K562 (cell line): ENCODE measurements at regions not wholly inside any gene's neighbourhood (a gene's known extent, or its start where the extent isn't known, plus 50 kb on each side); places are given as distances from the start of the nearest gene placed in this dataset.

Experiments
- ATAC-seq: fragments of 200-7000 bp; cut with Tn5 transposase; 3 replicates; pipeline ENCODE4 v1.9.1; 2020; ENCODE audit warnings: moderate library complexity
- BruUV-seq: library from RNA; stranded (reverse); fragments of 400-500 nt; replicated peaks from 2 replicates; lab custom pipeline; 2021; lab: Mats Ljungman, UMichigan
- CTCF ChIA-PET: fragments of 300-600 bp; formaldehyde crosslinking; extraction: SDS; loops from one replicate; lab custom pipeline; 2021; ENCODE audit warnings: low intra/inter-chr PET ratio; lab: Yijun Ruan, JAX
- POLR2A ChIA-PET: fragments of 300-600, 350-650 bp; sonication (Branson Sonifier 250); formaldehyde crosslinking; extraction: SDS; loops from one replicate; lab custom pipeline; 2021; ENCODE audit warnings: antibody characterized with exemption, inconsistent platforms; lab: Yijun Ruan, JAX
- DNase-seq, 4 experiments: peaks; one replicate each; pipeline versions ENCODE4 v3.0.0 to v3.0.0-alpha.2; 2011 to 2018; ENCODE audit warnings: low spot score in 3 of 4, mixed read lengths in 3 of 4; ENCODE audit errors: extremely low read depth in 1 of 4
- FAIRE-seq: peaks from 2 replicates; lab custom pipeline; 2011; peaks lifted over from hg19 to GRCh38; lab: Jason Lieb, UNC
- H2AFZ ChIP-seq: 2 replicates; pipeline ENCODE4 v1.6.0; 2011; ENCODE audit warnings: low read depth, low read length, control low read depth, inconsistent platforms
- H3K27ac ChIP-seq: fragments of 200-600 bp; 3 replicates; pipeline ENCODE4 v1.8.0; 2011; ENCODE audit warnings: low read depth, mild to moderate bottlenecking, control low read depth, inconsistent platforms, low read length, moderate library complexity, mixed read lengths; ENCODE audit errors: extremely low read depth
- H3K27me3 ChIP-seq, 2 experiments: fragments of 300-600 bp in 1 of 2; 2 replicates in 1 of 2; 3 replicates in 1 of 2; pipeline versions ENCODE4 v1.6.0 to v1.8.0; 2011; ENCODE audit warnings: inconsistent platforms in 2 of 2, low read length in 2 of 2, mild to moderate bottlenecking in 1 of 2, mixed read lengths in 1 of 2, moderate library complexity in 1 of 2; ENCODE audit not compliant: control insufficient read depth in 2 of 2, insufficient read depth in 2 of 2
- H3K36me3 ChIP-seq: fragments of 300-600 bp; 3 replicates; pipeline ENCODE4 v1.8.0; 2011; ENCODE audit warnings: mild to moderate bottlenecking, low read length, inconsistent platforms; ENCODE audit not compliant: control insufficient read depth, insufficient read depth
- H3K4me1 ChIP-seq, 2 experiments: fragments of 200-600 bp in 1 of 2; replicated peaks in 1 of 2; 2 replicates in 1 of 2; 3 replicates in 1 of 2; pipeline versions ENCODE4 v1.5.1 to v1.8.0; 2011; ENCODE audit warnings: inconsistent platforms in 2 of 2, low read length in 2 of 2, mild to moderate bottlenecking in 1 of 2, mixed read lengths in 1 of 2, moderate library complexity in 1 of 2; ENCODE audit not compliant: control insufficient read depth in 2 of 2, insufficient read depth in 2 of 2
- H3K4me2 ChIP-seq: 2 replicates; pipeline ENCODE4 v1.6.1; 2011; ENCODE audit warnings: low read length, control low read depth, inconsistent platforms, mixed read lengths; ENCODE audit not compliant: insufficient read depth
- H3K4me3 ChIP-seq: fragments of 200-600 bp; sonication (generic), shearing (Covaris generic); 2 replicates; pipeline ENCODE4 v1.5.1; 2016; ENCODE audit warnings: control low read depth, inconsistent platforms
- H3K79me2 ChIP-seq: fragments of 200-600 bp; 3 replicates; pipeline ENCODE4 v1.8.0; 2011; ENCODE audit warnings: low read length, inconsistent platforms; ENCODE audit not compliant: control insufficient read depth, insufficient read depth
- H3K9ac ChIP-seq, 2 experiments: 2 replicates each; pipeline versions ENCODE4 v1.6.0 to v1.6.1; 2011; ENCODE audit warnings: low read depth in 2 of 2, low read length in 2 of 2, control low read depth in 1 of 2, inconsistent platforms in 1 of 2, mild to moderate bottlenecking in 1 of 2, mixed read lengths in 1 of 2; ENCODE audit not compliant: insufficient read depth in 1 of 2
- H3K9me1 ChIP-seq: one replicate; pipeline ENCODE4 v1.6.0; 2011; ENCODE audit warnings: inconsistent platforms, mild to moderate bottlenecking, low read length, moderate library complexity; ENCODE audit not compliant: control insufficient read depth, insufficient read depth
- H3K9me3 ChIP-seq: replicated peaks from 2 replicates; pipeline ENCODE4 v1.5.1; 2011; ENCODE audit warnings: low read depth, low read length, inconsistent platforms; ENCODE audit not compliant: control insufficient read depth, insufficient read depth
- H4K20me1 ChIP-seq: replicated peaks from 2 replicates; pipeline ENCODE4 v1.6.1; 2011; ENCODE audit warnings: low read length, inconsistent platforms, mixed read lengths; ENCODE audit not compliant: control insufficient read depth, insufficient read depth
- ATF7 ChIP-seq: fragments of 450-650 bp; IDR thresholded peaks from 2 replicates; pipeline ENCODE4 v1.7.1; 2014; ENCODE audit warnings: mild to moderate bottlenecking, moderate library complexity
- BCLAF1 ChIP-seq, 2 experiments: fragments of 450-650 bp in 1 of 2; IDR thresholded peaks; 2 replicates each; pipeline ENCODE4 v1.6.1; 2011 to 2017; ENCODE audit warnings: low read depth in 2 of 2, antibody characterized with exemption in 1 of 2, borderline replicate concordance in 1 of 2, low read length in 1 of 2, mild to moderate bottlenecking in 1 of 2, mixed read lengths in 1 of 2; ENCODE audit not compliant: control insufficient read depth in 1 of 2
- DACH1 ChIP-seq: fragments of 450-650 bp; IDR thresholded peaks from 2 replicates; pipeline ENCODE4 v1.6.1; 2018; ENCODE audit not compliant: partially characterized antibody
- GTF2A2 ChIP-seq: IDR thresholded peaks from 2 replicates; pipeline ENCODE4 v1.6.1; 2016; ENCODE audit warnings: mild to moderate bottlenecking, missing genetic modification characterization, missing compliant biosample characterization
- RCOR1 ChIP-seq, 2 experiments: IDR thresholded peaks; 2 replicates each; pipeline ENCODE4 v1.6.1; 2012; ENCODE audit warnings: low read depth in 2 of 2, low read length in 2 of 2, borderline replicate concordance in 1 of 2, improper control_type of control experiment in 1 of 2
- TRIM25 ChIP-seq: fragments of 450-650 bp; IDR thresholded peaks from 2 replicates; pipeline ENCODE4 v1.7.0; 2016; ENCODE audit warnings: borderline replicate concordance
- ZNF184 ChIP-seq: sonication (generic); formaldehyde crosslinking; IDR thresholded peaks from 2 replicates; pipeline ENCODE4 v1.5.0; 2020; ENCODE audit warnings: missing genetic modification reagents
- WGBS: fragments of 100-300 bp; shearing (Covaris generic); methylation state at CpG from one replicate; pipeline ENCODE4 v1.1.6; 2016; ENCODE audit warnings: low coverage, mixed read lengths; ENCODE audit not compliant: insufficient coverage; ENCODE audit errors: missing lambda C conversion rate; 5-methylcytosine and 5-hydroxymethylcytosine counted together
- in situ Hi-C: fragments of 300-500 bp; cut with MboI; formaldehyde crosslinking; loops from 4 replicates; pipeline ENCODE4 v1.15.0; 2018; ENCODE audit warnings: inconsistent platforms, mixed read lengths
- intact Hi-C: fragments of 100-400 bp; cut with micrococcal nuclease; formaldehyde crosslinking; loops from 2 replicates; pipeline ENCODE4 v1.14.2; 2022

- 0% methylated on average over 2 of the region's 2 CpGs for WGBS
- no peak for FAIRE-seq
Measured at GRCh38 chr7:52720856-52721255, 314.6 kb upstream of the POM121L12 start.

GRCh38 chr7:52719677-52720076, 315.8 kb upstream of the POM121L12 start:
- Histone ChIP-seq H3K27me3 (no peaks in the 10 kb centered on the region), H3K4me3 (no peak overlapping the region), H3K79me2 (no peaks in the 10 kb centered on the region), H3K27ac (no peak overlapping the region), H2AFZ (no peak overlapping the region), H3K36me3 (no peaks in the 10 kb centered on the region), H4K20me1 (no peaks in the 10 kb centered on the region), H3K4me1 (no peaks in the 10 kb centered on the region), H3K4me2 (no peak overlapping the region), H3K9me3 (no peaks in the 10 kb centered on the region), H3K9ac (no peak overlapping the region), H3K9me1 (no peaks in the 10 kb centered on the region)
- intact Hi-C loops (no loop called here), in situ Hi-C loops (no loop called here)
- BruUV-seq, result no TSS peak
- FAIRE-seq (no peak), ATAC-seq (no peak), DNase-seq (no peak)
- ChIA-PET CTCF (no interaction called here), POLR2A (no interaction called here)
- WGBS, result 0% methylated on average over 3 of the region's 3 CpGs
- TF ChIP-seq RCOR1 (IDR thresholded peaks at IDR 0.05; ENCODE audit: borderline replicate concordance in 1 of 2, low read depth in 2 of 2, low read length in 2 of 2) (no peak), GTF2A2 (tag) (no peak), ATF7 (no peak), BCLAF1 (IDR thresholded peaks at IDR 0.05; ENCODE audit: borderline replicate concordance in 1 of 2, control insufficient read depth in 1 of 2, low read depth in 2 of 2, low read length in 1 of 2) (no peak), DACH1 (no peak)

More at GRCh38 chr7:52720856-52721255, 314.6 kb upstream of the POM121L12 start:
- Histone ChIP-seq H3K4me2 (no peak overlapping the region), H3K27me3 (no peaks in the 10 kb centered on the region), H3K4me1 (no peaks in the 10 kb centered on the region), H2AFZ (no peak overlapping the region), H3K27ac (no peak overlapping the region), H3K9me1 (no peaks in the 10 kb centered on the region), H3K36me3 (no peaks in the 10 kb centered on the region), H3K9me3 (no peaks in the 10 kb centered on the region), H4K20me1 (no peaks in the 10 kb centered on the region), H3K79me2 (no peaks in the 10 kb centered on the region), H3K9ac (no peak overlapping the region), H3K4me3 (no peak overlapping the region)
- in situ Hi-C loops, result no loop called here
- no TSS peak for BruUV-seq
- DNase-seq, result no peak
- intact Hi-C loops, result no loop called here
- no peak for ATAC-seq
- POLR2A ChIA-PET, result no interaction called here
- CTCF ChIA-PET, result no interaction called here
- no peak for TF ChIP-seq TRIM25
- TF ChIP-seq ZNF184 (CRISPR knock-in tag), result no peak
